ENCODE measurements at regions not wholly inside any gene's neighbourhood (a gene's known extent, or its start where the extent isn't known, plus 50 kb on each side); places are given as distances from the start of the nearest gene placed in this dataset.

DNA sequence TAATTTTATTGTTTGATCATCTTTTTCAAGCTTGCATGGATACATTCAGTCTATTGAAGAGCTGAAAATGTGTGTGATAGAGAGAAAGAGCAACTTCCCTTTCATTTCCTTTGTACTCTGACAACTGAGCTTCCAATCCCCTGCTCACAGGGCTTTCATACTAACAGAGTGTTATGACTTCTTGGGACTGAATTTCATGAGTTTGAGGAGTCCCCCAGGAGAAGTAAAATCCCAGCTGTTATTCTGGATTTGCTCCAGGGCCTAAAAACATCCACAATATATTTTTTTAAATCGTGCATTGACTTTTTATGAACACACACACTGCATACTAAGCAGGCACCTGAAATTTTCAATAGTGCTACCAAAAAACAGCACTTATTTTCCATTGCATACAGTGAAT, 195.8 kb upstream of the CAND1 start:
- no peak overlapping the region for H3K4me2 ChIP-seq (ENCODE audit: control insufficient read depth, extremely low read depth, insufficient read depth, low read depth, low read length)
- no peaks in the 10 kb centered on the region for H4K20me1 ChIP-seq (ENCODE audit: control insufficient read depth, extremely low read depth, insufficient read depth, low read length)
- H3K36me3 ChIP-seq (ENCODE audit: control insufficient read depth in 2 of 2, extremely low read depth in 1 of 2, insufficient read depth in 2 of 2, low read length in 2 of 2): no peaks in the 10 kb centered on the region
- TF ChIP-seq, protein P1, sequence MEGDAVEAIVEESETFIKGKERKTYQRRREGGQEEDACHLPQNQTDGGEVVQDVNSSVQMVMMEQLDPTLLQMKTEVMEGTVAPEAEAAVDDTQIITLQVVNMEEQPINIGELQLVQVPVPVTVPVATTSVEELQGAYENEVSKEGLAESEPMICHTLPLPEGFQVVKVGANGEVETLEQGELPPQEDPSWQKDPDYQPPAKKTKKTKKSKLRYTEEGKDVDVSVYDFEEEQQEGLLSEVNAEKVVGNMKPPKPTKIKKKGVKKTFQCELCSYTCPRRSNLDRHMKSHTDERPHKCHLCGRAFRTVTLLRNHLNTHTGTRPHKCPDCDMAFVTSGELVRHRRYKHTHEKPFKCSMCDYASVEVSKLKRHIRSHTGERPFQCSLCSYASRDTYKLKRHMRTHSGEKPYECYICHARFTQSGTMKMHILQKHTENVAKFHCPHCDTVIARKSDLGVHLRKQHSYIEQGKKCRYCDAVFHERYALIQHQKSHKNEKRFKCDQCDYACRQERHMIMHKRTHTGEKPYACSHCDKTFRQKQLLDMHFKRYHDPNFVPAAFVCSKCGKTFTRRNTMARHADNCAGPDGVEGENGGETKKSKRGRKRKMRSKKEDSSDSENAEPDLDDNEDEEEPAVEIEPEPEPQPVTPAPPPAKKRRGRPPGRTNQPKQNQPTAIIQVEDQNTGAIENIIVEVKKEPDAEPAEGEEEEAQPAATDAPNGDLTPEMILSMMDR (optimal IDR thresholded peaks at IDR 0.05 in 1 of 3, IDR thresholded peaks at IDR 0.05 in 1 of 3, conservative IDR thresholded peaks at IDR 0.05 in 1 of 3; ENCODE audit: extremely low read depth in 1 of 3, insufficient read depth in 2 of 3, low read length in 3 of 3): no peak
- TF ChIP-seq EZH2 (IDR thresholded peaks at IDR 0.05; ENCODE audit: low read length): no peak
- H3K27me3 ChIP-seq (ENCODE audit: control insufficient read depth, extremely low read depth, insufficient read depth, low read length): no peaks in the 10 kb centered on the region
- DNase-seq (ENCODE audit: low read depth, low spot score): no peak
- H3K4me1 ChIP-seq (ENCODE audit: control insufficient read depth, extremely low read depth, insufficient read depth, low read length): peaks cover 43% of the 10 kb centered on the region
- no peak overlapping the region for H3K27ac ChIP-seq (ENCODE audit: control insufficient read depth, insufficient read depth, low read length)
- no peaks in the 10 kb centered on the region for H3K9me3 ChIP-seq (ENCODE audit: control insufficient read depth, low read depth, low read length)
- no peak overlapping the region for H3K4me3 ChIP-seq (ENCODE audit: control insufficient read depth in 2 of 3, extremely low read depth in 1 of 3, insufficient read depth in 2 of 3, low read depth in 1 of 3, low read length in 3 of 3)
- no peak overlapping the region for H2AFZ ChIP-seq (ENCODE audit: control insufficient read depth, low read length)
- dilution Hi-C loops (cut with MboI; ENCODE audit: extremely low pct_ligation_motif_present, low sequenced_read_pairs): no loop called here
- no peak overlapping the region for H3K9ac ChIP-seq (ENCODE audit: control insufficient read depth, extremely low read depth, insufficient read depth, low read length)
- no peaks in the 10 kb centered on the region for H3K79me2 ChIP-seq (ENCODE audit: control insufficient read depth, insufficient read depth, low read length)
- no peaks in the 10 kb centered on the region for H3K9me1 ChIP-seq (ENCODE audit: control insufficient read depth, extremely low read depth, insufficient read depth, low read length)
- FAIRE-seq: no peak

DNA sequence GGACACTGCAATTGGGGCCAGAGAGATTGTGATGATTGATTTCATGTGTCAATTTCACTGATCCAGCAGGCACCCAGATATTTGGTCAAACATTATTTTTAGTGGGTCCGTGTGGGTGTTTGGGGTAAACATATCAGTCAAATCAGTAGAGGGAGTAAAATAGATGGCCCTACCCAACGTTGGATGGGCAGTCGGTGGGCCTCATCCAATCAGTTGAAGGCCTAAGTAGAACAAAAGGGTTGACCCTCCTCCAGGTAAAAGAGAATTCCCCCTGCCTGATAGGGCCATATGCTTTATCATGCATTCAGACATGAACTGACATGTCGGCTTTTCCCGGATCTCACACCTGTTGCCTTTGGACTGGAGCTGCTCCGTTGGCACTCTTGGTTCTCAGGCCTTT, 195.1 kb upstream of the CAND1 start:
- H3K9me1 ChIP-seq (ENCODE audit: control insufficient read depth, extremely low read depth, insufficient read depth, low read length): no peaks in the 10 kb centered on the region
- H3K4me2 ChIP-seq (ENCODE audit: control insufficient read depth, extremely low read depth, insufficient read depth, low read depth, low read length): no peak overlapping the region
- no peaks in the 10 kb centered on the region for H4K20me1 ChIP-seq (ENCODE audit: control insufficient read depth, extremely low read depth, insufficient read depth, low read length)
- H3K4me1 ChIP-seq (ENCODE audit: control insufficient read depth, extremely low read depth, insufficient read depth, low read length): peaks cover 46% of the 10 kb centered on the region
- no peak overlapping the region for H2AFZ ChIP-seq (ENCODE audit: control insufficient read depth, low read length)
- dilution Hi-C loops (cut with MboI; ENCODE audit: extremely low pct_ligation_motif_present, low sequenced_read_pairs): no loop called here
- no peak overlapping the region for H3K27ac ChIP-seq (ENCODE audit: control insufficient read depth, insufficient read depth, low read length)
- no peak for TF ChIP-seq EZH2 (IDR thresholded peaks at IDR 0.05; ENCODE audit: low read length)
- TF ChIP-seq, protein P1 (optimal IDR thresholded peaks at IDR 0.05 in 1 of 3, IDR thresholded peaks at IDR 0.05 in 1 of 3, conservative IDR thresholded peaks at IDR 0.05 in 1 of 3; ENCODE audit: extremely low read depth in 1 of 3, insufficient read depth in 2 of 3, low read length in 3 of 3): no peak
- H3K27me3 ChIP-seq (ENCODE audit: control insufficient read depth, extremely low read depth, insufficient read depth, low read length): no peaks in the 10 kb centered on the region
- no peak for DNase-seq (ENCODE audit: low read depth, low spot score)
- H3K4me3 ChIP-seq (ENCODE audit: control insufficient read depth in 2 of 3, extremely low read depth in 1 of 3, insufficient read depth in 2 of 3, low read depth in 1 of 3, low read length in 3 of 3): no peak overlapping the region
- FAIRE-seq: no peak
- no peak overlapping the region for H3K9ac ChIP-seq (ENCODE audit: control insufficient read depth, extremely low read depth, insufficient read depth, low read length)
- no peaks in the 10 kb centered on the region for H3K36me3 ChIP-seq (ENCODE audit: control insufficient read depth in 2 of 2, extremely low read depth in 1 of 2, insufficient read depth in 2 of 2, low read length in 2 of 2)
- H3K79me2 ChIP-seq (ENCODE audit: control insufficient read depth, insufficient read depth, low read length): no peaks in the 10 kb centered on the region
- H3K9me3 ChIP-seq (ENCODE audit: control insufficient read depth, low read depth, low read length): no peaks in the 10 kb centered on the region

Data from keratinocyte (primary cell).